C4-2B (cell line): ENCODE measurements at regions not wholly inside any gene's neighbourhood (a gene's known extent, or its start where the extent isn't known, plus 50 kb on each side); places are given as distances from the start of the nearest gene placed in this dataset.
"Not testable (repeated sequence)": the region's sequence is repeated elsewhere in the genome, so short reads cannot be mapped to it uniquely, and the experiment has no call there.

ENCODE experiments used
- ZFX ChIP-seq: fragments of 450-650 bp; IDR thresholded peaks from 2 replicates; pipeline ENCODE4 v1.6.1; 2017
- TF ChIP-seq, protein P1 (sequence below): fragments of 450-650 bp; conservative IDR thresholded peaks from 2 replicates; pipeline ENCODE4 v1.5.1; 2017; ENCODE audit warnings: mild to moderate bottlenecking

DNA sequence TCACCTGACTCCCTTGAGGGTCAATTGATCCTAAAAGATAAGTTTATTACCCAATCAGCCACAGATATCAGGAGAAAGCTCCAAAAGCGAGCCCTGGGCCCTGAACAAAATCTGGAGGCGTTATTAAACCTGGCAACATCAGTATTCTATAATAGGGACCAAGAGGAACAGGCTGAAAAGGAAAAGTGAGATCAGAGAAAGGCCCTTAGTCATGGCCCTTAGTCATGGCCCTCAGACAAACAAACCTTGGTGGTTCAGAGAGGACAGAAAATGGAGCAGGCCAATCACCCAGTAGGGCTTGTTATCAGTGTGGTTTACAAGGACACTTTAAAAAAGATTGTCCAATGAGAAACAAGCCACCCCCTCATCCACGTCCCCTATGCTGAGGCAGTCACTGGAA lies 106.5 kb upstream of the PRDX6 start:
- TF ChIP-seq, protein P1, sequence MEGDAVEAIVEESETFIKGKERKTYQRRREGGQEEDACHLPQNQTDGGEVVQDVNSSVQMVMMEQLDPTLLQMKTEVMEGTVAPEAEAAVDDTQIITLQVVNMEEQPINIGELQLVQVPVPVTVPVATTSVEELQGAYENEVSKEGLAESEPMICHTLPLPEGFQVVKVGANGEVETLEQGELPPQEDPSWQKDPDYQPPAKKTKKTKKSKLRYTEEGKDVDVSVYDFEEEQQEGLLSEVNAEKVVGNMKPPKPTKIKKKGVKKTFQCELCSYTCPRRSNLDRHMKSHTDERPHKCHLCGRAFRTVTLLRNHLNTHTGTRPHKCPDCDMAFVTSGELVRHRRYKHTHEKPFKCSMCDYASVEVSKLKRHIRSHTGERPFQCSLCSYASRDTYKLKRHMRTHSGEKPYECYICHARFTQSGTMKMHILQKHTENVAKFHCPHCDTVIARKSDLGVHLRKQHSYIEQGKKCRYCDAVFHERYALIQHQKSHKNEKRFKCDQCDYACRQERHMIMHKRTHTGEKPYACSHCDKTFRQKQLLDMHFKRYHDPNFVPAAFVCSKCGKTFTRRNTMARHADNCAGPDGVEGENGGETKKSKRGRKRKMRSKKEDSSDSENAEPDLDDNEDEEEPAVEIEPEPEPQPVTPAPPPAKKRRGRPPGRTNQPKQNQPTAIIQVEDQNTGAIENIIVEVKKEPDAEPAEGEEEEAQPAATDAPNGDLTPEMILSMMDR, result not testable (repeated sequence)
- TF ChIP-seq ZFX, result not testable (repeated sequence)
